ENCODE measurements at regions not wholly inside any gene's neighbourhood (a gene's known extent, or its start where the extent isn't known, plus 50 kb on each side); places are given as distances from the start of the nearest gene placed in this dataset.
A peak's percentile ranks its signal among the peaks of the same experiment; 100 is the strongest.

- peak; percentile 23 for DNase-seq
These were observed 275.3 kb downstream of the UACA start for GRCh38 chr15:70488002-70488605.

DNA sequence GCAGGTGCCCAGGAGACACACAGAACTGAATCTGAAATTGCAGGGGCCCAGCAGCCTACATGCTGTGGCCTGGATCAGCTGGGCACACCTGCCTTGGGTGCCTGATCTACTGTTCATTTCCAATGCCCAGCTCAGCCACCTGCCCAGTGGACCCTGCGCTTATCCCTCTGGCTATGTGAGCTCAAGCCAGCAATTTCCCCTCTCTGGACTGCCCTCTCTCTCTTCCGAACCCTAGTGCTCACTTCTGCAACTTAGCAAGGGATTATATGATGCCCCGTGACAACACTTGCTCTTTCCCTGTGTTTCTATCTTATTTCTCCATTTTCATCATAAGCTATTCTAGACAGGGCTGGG lies 276.0 kb downstream of the UACA start:
- DNase-seq, result no peak

DNA sequence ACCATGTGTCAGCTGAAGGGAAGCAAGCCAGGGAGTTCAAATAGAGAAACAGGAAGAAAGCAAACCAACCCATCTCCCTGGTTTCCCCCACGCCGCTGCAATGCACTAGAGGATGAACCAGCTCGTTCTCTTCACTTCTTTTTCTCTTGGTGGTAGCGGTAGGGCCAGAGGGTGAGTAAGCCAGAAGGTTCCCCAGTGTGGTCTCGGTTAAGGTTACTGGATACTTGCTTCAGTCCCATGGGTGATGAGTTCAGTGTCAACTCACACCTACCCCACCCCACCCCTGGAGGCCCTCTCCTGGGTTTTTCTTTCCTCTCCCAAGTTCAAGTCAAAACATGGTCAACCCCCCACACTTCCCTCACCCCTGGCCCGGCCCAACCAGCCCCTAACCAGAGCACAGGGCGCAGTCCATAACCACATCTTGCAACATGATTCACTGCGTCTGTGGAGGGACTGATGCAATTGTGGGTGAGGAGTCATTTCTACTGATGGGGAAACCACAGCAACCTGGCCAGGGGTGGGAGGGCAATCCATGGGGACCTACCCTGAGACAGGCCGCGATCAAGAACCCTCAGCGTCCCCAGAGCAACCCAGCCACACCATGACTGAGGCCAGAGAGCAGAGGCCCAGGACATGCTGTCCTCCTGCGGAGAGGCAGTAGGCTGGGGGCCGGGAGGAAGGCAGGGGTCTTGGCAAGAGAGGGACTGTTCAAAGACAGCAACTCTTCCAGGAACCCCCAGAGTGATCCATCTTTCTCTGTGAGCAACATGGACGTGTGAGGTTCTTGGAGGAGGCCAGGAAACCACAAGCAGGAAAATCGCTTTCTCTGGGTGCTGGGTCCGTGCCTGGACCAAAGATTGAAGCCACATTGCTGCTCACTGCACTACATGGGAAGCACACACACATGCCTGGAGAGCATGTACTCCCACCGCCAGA lies 276.6 kb downstream of the UACA start:
- DNase-seq, result no peak

GRCh38 chr15:70486012-70486411 lies 277.3 kb downstream of the UACA start:
- DNase-seq, result no peak

GRCh38 chr15:70484993-70485392 lies 278.4 kb downstream of the UACA start:
- DNase-seq, result no peak

DNA sequence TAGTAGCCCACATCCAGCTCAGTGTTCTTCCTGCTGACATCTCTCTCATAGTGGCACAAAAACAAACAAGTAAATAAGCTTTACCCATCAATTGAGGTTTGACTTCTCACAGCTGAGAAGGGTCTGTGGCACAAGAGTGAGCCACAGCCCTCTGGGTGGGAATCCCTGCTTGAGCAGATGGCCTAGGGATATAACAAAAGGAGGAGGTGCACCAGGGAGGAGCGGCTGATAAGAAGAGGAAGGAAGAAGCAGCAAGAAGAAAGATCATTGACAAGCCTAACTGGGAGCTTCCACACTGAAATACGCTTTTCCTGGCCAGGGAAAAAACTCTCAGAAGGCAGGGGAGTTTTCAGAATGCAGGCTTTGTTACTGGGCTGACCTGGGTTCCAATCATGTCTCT lies 279.8 kb downstream of the UACA start:
- DNase-seq, result no peak

DNA sequence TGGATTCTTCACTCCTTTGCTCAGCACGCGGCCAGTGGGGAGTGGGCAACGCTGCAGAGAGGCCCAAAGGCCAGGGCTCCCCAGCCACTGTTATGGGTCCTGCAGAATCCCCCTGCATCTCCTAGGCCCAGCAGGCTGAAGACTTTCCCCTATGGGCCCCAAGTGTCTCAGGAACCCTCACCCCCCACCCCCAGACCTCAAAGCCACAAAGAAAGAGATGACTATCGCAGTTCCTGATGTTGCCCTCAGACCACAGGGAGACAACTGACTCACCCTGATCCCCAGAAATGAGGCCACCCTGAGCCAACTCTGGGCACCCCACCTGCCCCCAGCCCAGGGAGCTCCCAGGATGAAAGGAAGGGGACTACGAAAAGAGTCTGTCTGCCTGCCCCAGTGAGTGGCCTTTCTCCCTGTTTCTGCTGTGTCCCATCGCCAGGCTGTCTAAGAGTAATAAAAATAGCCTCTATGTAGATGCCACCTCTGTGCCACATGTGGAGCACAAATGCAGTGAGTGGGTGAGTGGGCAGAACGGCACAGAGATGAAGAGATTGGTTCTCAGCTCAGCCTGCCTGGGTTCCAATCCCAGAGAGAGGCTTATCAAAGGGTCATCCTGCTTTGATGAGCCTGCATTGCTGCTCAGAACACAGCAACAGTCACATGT lies 283.0 kb downstream of the UACA start:
- no peak for DNase-seq

- DNase-seq, result no peak
These were observed 283.6 kb downstream of the UACA start for GRCh38 chr15:70479785-70480184.

DNA sequence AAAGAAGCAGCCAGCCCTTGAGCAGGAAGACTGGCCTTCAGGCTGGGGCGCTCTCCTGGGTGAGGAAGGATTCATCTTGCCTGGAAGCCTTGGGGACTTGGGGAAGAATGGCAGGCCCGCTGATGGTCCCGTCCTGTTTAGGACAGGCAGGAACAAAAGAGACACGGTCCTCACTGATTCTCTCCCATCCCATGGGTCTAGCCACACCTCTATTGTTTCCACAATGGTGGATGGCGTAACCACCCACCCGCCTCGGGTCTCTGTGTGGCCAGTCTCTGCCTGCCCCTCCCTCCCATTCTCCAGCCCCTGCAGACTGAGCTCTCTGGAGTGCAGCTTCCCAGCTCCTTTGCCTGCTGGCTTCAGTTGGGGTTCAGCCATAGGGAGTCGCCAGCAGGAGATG lies 284.3 kb downstream of the UACA start:
- DNase-seq, result no peak

GRCh38 chr15:70478251-70478990 lies 284.9 kb downstream of the UACA start:
- DNase-seq, result peak; percentile 31

- DNase-seq, result no peak
These were observed 285.6 kb downstream of the UACA start for GRCh38 chr15:70477750-70478250.

DNA sequence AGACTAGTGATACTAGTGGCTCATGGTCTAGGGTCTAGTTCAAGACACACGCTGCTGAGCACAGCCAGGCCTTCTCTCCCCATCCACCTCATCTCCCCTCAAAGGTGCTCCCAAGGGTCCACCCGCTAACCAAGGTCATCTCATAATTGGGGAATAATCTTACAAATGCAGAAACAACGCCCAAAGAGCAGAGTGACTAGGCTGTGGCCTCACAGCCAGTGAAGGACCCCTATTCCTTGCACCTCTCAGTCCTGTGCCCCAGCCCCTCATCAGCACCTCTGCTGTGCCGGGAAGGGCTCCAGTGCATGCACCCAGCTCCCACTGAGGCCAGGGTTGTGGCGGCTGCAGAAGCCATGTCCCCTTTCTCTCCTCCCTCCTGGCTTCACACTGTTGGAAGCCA lies 286.9 kb downstream of the UACA start:
- DNase-seq, result no peak

GRCh38 chr15:70475921-70476320 lies 287.4 kb downstream of the UACA start:
- no peak for DNase-seq

GRCh38 chr15:70475407-70475781 lies 288.0 kb downstream of the UACA start:
- no peak for DNase-seq

DNA sequence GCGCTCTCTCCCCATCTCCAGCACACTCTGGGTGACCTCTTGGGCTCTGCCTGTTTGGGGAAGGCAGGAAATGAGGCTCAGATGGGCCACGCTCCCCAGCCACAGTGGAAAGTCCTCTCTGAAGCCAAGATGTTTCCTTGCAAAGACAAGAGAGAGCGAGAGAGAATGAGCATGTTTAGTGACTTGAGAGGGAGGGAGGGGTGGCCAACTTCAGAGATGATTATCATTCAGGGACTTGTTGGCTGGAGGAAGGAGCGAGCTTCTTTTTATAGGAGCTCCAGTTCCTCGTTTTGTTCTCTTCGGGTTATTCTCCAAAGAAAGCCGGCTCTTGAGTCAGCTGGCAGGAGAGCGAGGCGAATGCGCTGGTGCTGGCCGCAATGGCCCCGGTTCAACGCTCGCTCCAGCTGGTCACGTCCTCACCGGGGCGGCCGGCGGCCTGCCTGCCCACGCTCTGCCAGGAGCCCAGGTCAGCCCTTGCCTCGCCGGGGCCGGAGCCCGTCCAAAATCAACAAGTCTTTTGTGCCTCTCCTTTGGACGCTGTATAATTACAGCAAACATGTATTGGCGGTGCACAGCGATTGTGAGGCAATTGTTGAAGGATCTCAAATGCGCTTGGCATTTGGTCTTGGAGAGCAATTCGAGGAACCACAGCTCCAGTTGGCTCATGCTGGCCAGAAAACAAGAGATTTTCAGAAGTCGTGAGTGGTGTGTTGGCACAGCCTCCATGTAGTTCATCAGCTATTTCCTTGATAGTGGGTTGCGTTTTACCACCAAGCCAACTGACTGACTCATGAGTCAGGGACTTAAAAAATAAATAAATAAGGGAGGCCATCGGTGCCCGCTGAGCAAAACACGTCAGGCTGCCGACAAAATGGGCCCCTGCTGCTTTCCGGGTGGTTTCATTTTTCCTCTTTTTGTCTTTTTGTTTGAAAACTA lies 288.6 kb downstream of the UACA start:
- DNase-seq, result no peak

- no peak for DNase-seq
These were observed 289.6 kb downstream of the UACA start for GRCh38 chr15:70473581-70474370.

DNA sequence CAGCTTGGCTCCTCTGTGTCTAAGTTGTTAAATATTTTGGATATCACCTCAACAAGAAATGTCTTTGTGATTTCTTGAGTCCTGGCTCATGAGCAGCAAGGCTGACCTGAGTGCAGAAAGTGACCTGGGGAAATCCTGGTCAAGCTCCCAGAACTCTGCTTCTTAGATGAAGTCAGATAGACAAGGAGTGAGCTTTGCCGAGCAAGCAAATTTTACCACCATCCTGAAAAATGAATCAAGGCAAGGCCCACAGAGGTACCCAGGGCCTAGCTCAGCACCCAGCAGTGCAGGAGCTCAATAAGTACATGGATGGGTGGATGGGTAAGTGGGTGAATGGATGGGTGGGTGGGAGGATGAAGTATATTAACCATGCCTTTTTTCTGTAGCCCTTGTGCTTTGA lies 291.8 kb downstream of the UACA start:
- no peak for DNase-seq

- no peak for DNase-seq
These were observed 292.7 kb downstream of the UACA start for GRCh38 chr15:70470556-70471191.

GRCh38 chr15:70469651-70470555 lies 293.5 kb downstream of the UACA start:
- DNase-seq, result no peak

- no peak for DNase-seq
These were observed 294.2 kb downstream of the UACA start for GRCh38 chr15:70469182-70469581.
